Breast epithelium (tissue), 4 donors: ENCODE measurements at regions not wholly inside any gene's neighbourhood (a gene's known extent, or its start where the extent isn't known, plus 50 kb on each side); places are given as distances from the start of the nearest gene placed in this dataset.

ENCODE experiments used
- DNase-seq, 2 donors: peaks; one replicate each; pipeline ENCODE4 v3.0.0-alpha.2; 2019; ENCODE audit warnings: low spot score in 2 of 2
- H3K27ac ChIP-seq, 2 donors: fragments of 200-600 bp; sonication (generic) in 1 of 2; one replicate each; pipeline ENCODE4 v1.5.1; 2016 to 2019; ENCODE audit warnings: mild to moderate bottlenecking in 1 of 2
- H3K27me3 ChIP-seq, 2 donors: fragments of 200-600 bp; sonication (generic) in 1 of 2; one replicate each; pipeline versions ENCODE4 v1.5.1 to v1.6.0; 2017 to 2019; ENCODE audit warnings: control low read depth in 1 of 2, mild to moderate bottlenecking in 1 of 2
- H3K36me3 ChIP-seq: fragments of 200-600 bp; one replicate; pipeline ENCODE4 v1.5.1; 2019
- H3K4me1 ChIP-seq, 2 donors: fragments of 200-600 bp; sonication (generic); one replicate each; pipeline ENCODE4 v1.5.1; 2016 to 2019; ENCODE audit warnings: control low read depth in 1 of 2
- H3K4me3 ChIP-seq, 3 donors: fragments of 200-600 bp; sonication (generic); 1 replicate in 2 of 3; 2 replicates in 1 of 3; pipeline ENCODE4 v1.5.1; 2016 to 2019; ENCODE audit warnings: mild to moderate bottlenecking in 3 of 3, moderate library complexity in 2 of 3
- H3K9me3 ChIP-seq, 2 donors: fragments of 200-600 bp; sonication (generic) in 1 of 2; one replicate each; pipeline ENCODE4 v1.5.1; 2016 to 2019; ENCODE audit warnings: control low read depth in 1 of 2
- POLR2A ChIP-seq: fragments of 450-650 bp; IDR thresholded peaks from one replicate; pipeline ENCODE4 v1.6.1; 2016; ENCODE audit warnings: antibody characterized with exemption, mild to moderate bottlenecking, moderate library complexity
- POLR2AphosphoS5 ChIP-seq, 3 donors: sonication (generic); formaldehyde crosslinking; IDR thresholded peaks; one replicate each; pipeline ENCODE4 v1.6.1; 2017; ENCODE audit warnings: antibody characterized with exemption in 3 of 3
- intact Hi-C: fragments of 100-400 bp; cut with DNase I; formaldehyde crosslinking; loops from one replicate; pipeline ENCODE4 v1.15.1; 2023; ENCODE audit warnings: low total_unique reads
- TF ChIP-seq, protein P1 (sequence below), 3 donors: fragments of 450-650 bp; IDR thresholded peaks; one replicate each; pipeline ENCODE4 v1.5.1; 2016 to 2017; ENCODE audit warnings: antibody characterized with exemption in 3 of 3, mild to moderate bottlenecking in 3 of 3, moderate library complexity in 3 of 3

DNA sequence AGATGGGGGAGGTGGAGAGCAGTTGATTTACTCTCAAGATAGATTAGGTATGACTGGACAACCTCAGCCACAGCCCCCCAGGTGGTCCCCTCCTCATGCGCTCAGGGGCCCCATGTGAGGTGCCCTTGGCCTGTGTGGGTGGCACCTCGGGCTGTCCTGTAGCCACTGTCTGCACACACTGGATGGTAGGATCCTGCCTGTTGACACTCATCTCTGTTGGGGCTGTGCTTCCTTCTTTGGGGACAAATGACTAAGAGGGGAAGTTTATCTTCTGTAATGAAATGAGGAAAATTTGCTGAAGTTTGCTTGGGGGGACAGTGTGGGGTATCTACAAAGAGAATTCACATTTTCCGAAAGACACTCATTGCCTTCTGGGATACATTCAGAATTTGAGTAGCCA lies 53.6 kb upstream of the ANTXRL start:
- intact Hi-C loops: no loop called here

DNA sequence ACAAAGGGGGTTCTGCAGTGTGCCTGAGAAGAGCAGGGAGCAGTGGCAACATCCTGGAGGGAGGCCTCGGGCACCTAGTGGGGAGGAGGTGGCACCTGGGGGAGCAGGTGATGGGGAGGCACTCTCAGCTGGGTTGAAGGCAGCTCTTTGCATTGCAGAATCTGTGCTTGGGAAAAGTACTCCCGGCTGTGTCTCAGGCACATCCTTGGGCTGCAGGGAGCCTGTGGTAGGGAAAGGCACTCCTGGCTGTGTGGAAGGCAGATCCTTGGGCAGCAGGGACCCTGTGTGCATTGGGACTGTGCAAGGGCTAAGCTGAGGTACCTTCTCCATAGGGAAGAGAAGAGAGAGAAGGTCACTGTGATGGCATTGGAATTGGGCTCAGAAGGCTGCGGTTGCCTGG lies 52.8 kb upstream of the ANTXRL start:
- TF ChIP-seq POLR2A: no peak
- no peak for TF ChIP-seq POLR2AphosphoS5 (IDR thresholded peaks at IDR 0.05)
- TF ChIP-seq, protein P1, sequence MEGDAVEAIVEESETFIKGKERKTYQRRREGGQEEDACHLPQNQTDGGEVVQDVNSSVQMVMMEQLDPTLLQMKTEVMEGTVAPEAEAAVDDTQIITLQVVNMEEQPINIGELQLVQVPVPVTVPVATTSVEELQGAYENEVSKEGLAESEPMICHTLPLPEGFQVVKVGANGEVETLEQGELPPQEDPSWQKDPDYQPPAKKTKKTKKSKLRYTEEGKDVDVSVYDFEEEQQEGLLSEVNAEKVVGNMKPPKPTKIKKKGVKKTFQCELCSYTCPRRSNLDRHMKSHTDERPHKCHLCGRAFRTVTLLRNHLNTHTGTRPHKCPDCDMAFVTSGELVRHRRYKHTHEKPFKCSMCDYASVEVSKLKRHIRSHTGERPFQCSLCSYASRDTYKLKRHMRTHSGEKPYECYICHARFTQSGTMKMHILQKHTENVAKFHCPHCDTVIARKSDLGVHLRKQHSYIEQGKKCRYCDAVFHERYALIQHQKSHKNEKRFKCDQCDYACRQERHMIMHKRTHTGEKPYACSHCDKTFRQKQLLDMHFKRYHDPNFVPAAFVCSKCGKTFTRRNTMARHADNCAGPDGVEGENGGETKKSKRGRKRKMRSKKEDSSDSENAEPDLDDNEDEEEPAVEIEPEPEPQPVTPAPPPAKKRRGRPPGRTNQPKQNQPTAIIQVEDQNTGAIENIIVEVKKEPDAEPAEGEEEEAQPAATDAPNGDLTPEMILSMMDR (IDR thresholded peaks at IDR 0.05): no peak
- H3K36me3 ChIP-seq: no peaks in the 10 kb centered on the region
- H3K9me3 ChIP-seq: no peaks in the 10 kb centered on the region
- H3K4me3 ChIP-seq: no peak overlapping the region
- H3K27me3 ChIP-seq: no peaks in the 10 kb centered on the region
- no peak overlapping the region for H3K27ac ChIP-seq
- DNase-seq: peak in 1 of 2 donors; percentile 28
- intact Hi-C loops: no loop called here
- no peaks in the 10 kb centered on the region for H3K4me1 ChIP-seq

More for the DNA sequence above, 53.6 kb upstream of the ANTXRL start:
- TF ChIP-seq, protein P1 (IDR thresholded peaks at IDR 0.05): no peak
- TF ChIP-seq POLR2A: no peak
- DNase-seq: peak; percentile 10 to 33
- Histone ChIP-seq H3K27me3 (no peaks in the 10 kb centered on the region), H3K9me3 (no peaks in the 10 kb centered on the region), H3K4me1 (no peaks in the 10 kb centered on the region), H3K36me3 (no peaks in the 10 kb centered on the region), H3K27ac (no peak overlapping the region), H3K4me3 (no peak overlapping the region)

GRCh38 chr10:46234431-46235060 lies 52.3 kb upstream of the ANTXRL start:
- Histone ChIP-seq H3K27me3 (no peaks in the 10 kb centered on the region), H3K9me3 (no peaks in the 10 kb centered on the region), H3K36me3 (no peaks in the 10 kb centered on the region), H3K4me1 (no peaks in the 10 kb centered on the region), H3K27ac (no peak overlapping the region), H3K4me3 (no peak overlapping the region)
- TF ChIP-seq POLR2A: no peak
- TF ChIP-seq POLR2AphosphoS5 (IDR thresholded peaks at IDR 0.05): no peak
- TF ChIP-seq, protein P1 (IDR thresholded peaks at IDR 0.05): no peak
- DNase-seq: peak; percentile 31 to 35
- intact Hi-C loops: no loop called here

GRCh38 chr10:46235705-46236545 lies 50.9 kb upstream of the ANTXRL start:
- Histone ChIP-seq H3K27ac (no peak overlapping the region), H3K4me1 (no peaks in the 10 kb centered on the region), H3K36me3 (no peaks in the 10 kb centered on the region), H3K9me3 (no peaks in the 10 kb centered on the region), H3K4me3 (no peak overlapping the region), H3K27me3 (no peaks in the 10 kb centered on the region)
- intact Hi-C loops: no loop called here
- TF ChIP-seq, protein P1 (IDR thresholded peaks at IDR 0.05): no peak
- TF ChIP-seq POLR2AphosphoS5 (IDR thresholded peaks at IDR 0.05) (no peak), POLR2A (no peak)
- peak in 1 of 2 donors; percentile 6 for DNase-seq

DNA sequence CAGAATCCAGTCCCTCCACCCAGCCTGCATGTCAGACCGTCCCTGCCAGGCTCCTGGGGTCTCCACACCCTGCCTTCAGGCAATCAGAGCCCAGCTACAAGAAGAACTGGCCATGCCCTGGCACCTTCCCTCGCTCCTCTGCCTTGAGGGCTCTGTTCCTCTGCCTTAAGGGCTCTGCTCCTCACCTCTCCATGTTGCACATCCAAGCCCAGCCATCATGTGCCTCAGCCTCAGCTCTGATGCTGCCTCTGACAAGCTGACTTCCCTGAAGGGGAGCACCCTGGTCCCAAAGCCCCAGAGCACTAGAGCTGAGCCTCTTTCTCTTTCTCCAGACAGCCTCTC lies 50.3 kb upstream of the ANTXRL start:
- H3K4me3 ChIP-seq: no peak overlapping the region
- no peak overlapping the region for H3K27ac ChIP-seq
- DNase-seq: no peak
- intact Hi-C loops: no loop called here
- no peaks in the 10 kb centered on the region for H3K27me3 ChIP-seq
- H3K9me3 ChIP-seq: no peaks in the 10 kb centered on the region
- TF ChIP-seq, protein P1 (IDR thresholded peaks at IDR 0.05): no peak
- TF ChIP-seq POLR2AphosphoS5 (IDR thresholded peaks at IDR 0.05) (no peak), POLR2A (no peak)
- no peaks in the 10 kb centered on the region for H3K36me3 ChIP-seq
- H3K4me1 ChIP-seq: no peaks in the 10 kb centered on the region
